Smooth muscle cell (in vitro differentiated cells): ENCODE measurements at regions not wholly inside any gene's neighbourhood (a gene's known extent, or its start where the extent isn't known, plus 50 kb on each side); places are given as distances from the start of the nearest gene placed in this dataset.

Source experiments
- DNase-seq: peaks from one replicate; lab custom pipeline; 2025; ENCODE audit not compliant: unreplicated experiment; lab: John Stamatoyannopoulos, UW
- H2AFZ ChIP-seq: fragments of 200-600 bp; sonication (generic); 2 replicates; pipeline ENCODE4 v1.6.0; 2016; ENCODE audit warnings: antibody characterized with exemption, low read depth, mild to moderate bottlenecking
- H3F3A ChIP-seq: fragments of 200-600 bp; sonication (generic); 2 replicates; pipeline ENCODE4 v1.6.0; 2017; ENCODE audit warnings: antibody characterized with exemption, low read depth
- H3K27ac ChIP-seq: fragments of 200-600 bp; sonication (generic); 2 replicates; pipeline ENCODE4 v1.5.1; 2016; ENCODE audit warnings: low read depth, mild to moderate bottlenecking
- H3K27me3 ChIP-seq: fragments of 200-600 bp; sonication (generic); 2 replicates; pipeline ENCODE4 v1.6.1; 2016; ENCODE audit warnings: low read depth, mild to moderate bottlenecking
- H3K36me3 ChIP-seq: fragments of 200-600 bp; sonication (generic); 2 replicates; pipeline ENCODE4 v1.5.1; 2016; ENCODE audit warnings: low read depth
- H3K4me1 ChIP-seq: fragments of 200-600 bp; sonication (generic); 2 replicates; pipeline ENCODE4 v1.5.1; 2016; ENCODE audit warnings: low read depth
- H3K4me2 ChIP-seq: fragments of 200-600 bp; sonication (generic); 2 replicates; pipeline ENCODE4 v1.6.0; 2016; ENCODE audit warnings: mild to moderate bottlenecking
- H3K4me3 ChIP-seq: fragments of 200-600 bp; sonication (generic); 2 replicates; pipeline ENCODE4 v1.5.1; 2016; ENCODE audit warnings: mild to moderate bottlenecking
- H3K79me2 ChIP-seq: fragments of 200-600 bp; sonication (generic); 2 replicates; pipeline ENCODE4 v1.6.0; 2016; ENCODE audit warnings: low read depth, mild to moderate bottlenecking
- H3K9ac ChIP-seq: fragments of 200-600 bp; sonication (generic); 2 replicates; pipeline ENCODE4 v1.6.0; 2016; ENCODE audit warnings: low read depth
- H3K9me3 ChIP-seq: fragments of 200-600 bp; sonication (generic); replicated peaks from 2 replicates; pipeline ENCODE4 v1.5.1; 2016; ENCODE audit warnings: low read depth
- H4K20me1 ChIP-seq: fragments of 200-600 bp; sonication (generic); 2 replicates; pipeline ENCODE4 v1.6.0; 2016; ENCODE audit warnings: low read depth
- WGBS: methylation state at CpG from one replicate; pipeline ENCODE4 v1.1.7; 2016; ENCODE audit warnings: low lambda C conversion rate; 5-methylcytosine and 5-hydroxymethylcytosine counted together
- TF ChIP-seq, protein P1 (sequence below): fragments of 200-600 bp; sonication (generic); IDR thresholded peaks from 2 replicates; pipeline ENCODE4 v1.5.1; 2017; ENCODE audit warnings: borderline replicate concordance, mild to moderate bottlenecking, antibody characterized with exemption; ENCODE audit not compliant: insufficient read depth, poor library complexity, severe bottlenecking

- peaks cover 62% of the 10 kb centered on the region for H3F3A ChIP-seq
- H3K36me3 ChIP-seq = no peaks in the 10 kb centered on the region
- H3K27me3 ChIP-seq = no peaks in the 10 kb centered on the region
- H3K27ac ChIP-seq = peak overlapping the region; percentile 98
- H3K9me3 ChIP-seq = no peaks in the 10 kb centered on the region
- H3K4me1 ChIP-seq = peaks cover 32% of the 10 kb centered on the region
- no peak overlapping the region for H2AFZ ChIP-seq
- H3K4me3 ChIP-seq = no peak overlapping the region
- WGBS = 87% methylated on average over 2 of the region's 2 CpGs
- no peaks in the 10 kb centered on the region for H4K20me1 ChIP-seq
- H3K79me2 ChIP-seq = peaks cover 9% of the 10 kb centered on the region
- TF ChIP-seq, protein P1, sequence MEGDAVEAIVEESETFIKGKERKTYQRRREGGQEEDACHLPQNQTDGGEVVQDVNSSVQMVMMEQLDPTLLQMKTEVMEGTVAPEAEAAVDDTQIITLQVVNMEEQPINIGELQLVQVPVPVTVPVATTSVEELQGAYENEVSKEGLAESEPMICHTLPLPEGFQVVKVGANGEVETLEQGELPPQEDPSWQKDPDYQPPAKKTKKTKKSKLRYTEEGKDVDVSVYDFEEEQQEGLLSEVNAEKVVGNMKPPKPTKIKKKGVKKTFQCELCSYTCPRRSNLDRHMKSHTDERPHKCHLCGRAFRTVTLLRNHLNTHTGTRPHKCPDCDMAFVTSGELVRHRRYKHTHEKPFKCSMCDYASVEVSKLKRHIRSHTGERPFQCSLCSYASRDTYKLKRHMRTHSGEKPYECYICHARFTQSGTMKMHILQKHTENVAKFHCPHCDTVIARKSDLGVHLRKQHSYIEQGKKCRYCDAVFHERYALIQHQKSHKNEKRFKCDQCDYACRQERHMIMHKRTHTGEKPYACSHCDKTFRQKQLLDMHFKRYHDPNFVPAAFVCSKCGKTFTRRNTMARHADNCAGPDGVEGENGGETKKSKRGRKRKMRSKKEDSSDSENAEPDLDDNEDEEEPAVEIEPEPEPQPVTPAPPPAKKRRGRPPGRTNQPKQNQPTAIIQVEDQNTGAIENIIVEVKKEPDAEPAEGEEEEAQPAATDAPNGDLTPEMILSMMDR = no peak
- peak overlapping the region; percentile 6 for H3K9ac ChIP-seq
- peak overlapping the region; percentile 42 for H3K4me2 ChIP-seq
- no peak for DNase-seq
Observed at GRCh38 chr11:27207025-27207650, 155.9 kb downstream of the CCDC34 start.

DNA sequence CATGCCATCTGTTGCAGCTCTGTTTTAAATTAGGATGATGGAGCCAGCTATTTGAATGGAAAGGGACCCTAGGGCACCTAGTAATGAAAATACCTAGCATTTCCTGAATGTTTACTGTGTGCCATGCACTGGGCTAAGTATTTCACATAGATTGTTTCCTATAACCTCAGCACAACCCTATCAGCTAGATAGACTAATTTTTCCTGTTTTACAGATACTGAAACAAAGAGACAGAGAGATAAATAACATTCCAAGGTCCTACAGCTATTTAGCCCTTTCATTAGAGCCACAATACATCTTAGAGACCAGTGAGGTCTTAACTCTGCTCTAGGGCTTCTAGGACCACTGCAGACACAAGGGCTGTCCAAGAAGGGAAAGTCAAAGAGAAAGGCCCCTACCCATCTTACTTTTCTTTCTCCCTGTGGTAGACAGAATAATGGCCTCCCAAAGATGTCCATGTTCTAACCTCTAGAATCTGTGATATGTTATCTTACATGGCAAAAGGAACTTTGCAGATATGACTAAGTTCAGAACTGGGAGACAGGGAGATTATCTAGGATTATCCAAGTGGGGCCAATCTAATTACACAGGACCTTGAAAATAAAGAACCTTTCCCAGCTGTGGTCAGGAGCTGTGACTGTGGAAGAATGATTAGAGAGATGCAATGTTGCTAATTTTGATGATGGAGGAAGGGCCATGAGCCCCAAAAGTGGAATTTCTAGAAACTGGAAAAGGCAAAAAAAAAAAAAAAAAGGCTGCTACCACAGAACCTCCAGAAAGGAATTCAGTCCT lies 157.0 kb downstream of the CCDC34 start:
- H3K27ac ChIP-seq = peak overlapping the region; percentile 98
- no peaks in the 10 kb centered on the region for H3K27me3 ChIP-seq
- H4K20me1 ChIP-seq = no peaks in the 10 kb centered on the region
- peaks cover 3% of the 10 kb centered on the region for H3K79me2 ChIP-seq
- H3K9me3 ChIP-seq = no peaks in the 10 kb centered on the region
- H3K4me1 ChIP-seq = peaks cover 37% of the 10 kb centered on the region
- peak overlapping the region; percentile 42 for H3K4me2 ChIP-seq
- TF ChIP-seq, protein P1 = no peak
- H3F3A ChIP-seq = peaks cover 61% of the 10 kb centered on the region
- H3K9ac ChIP-seq = peak overlapping the region; percentile 46
- H3K36me3 ChIP-seq = no peaks in the 10 kb centered on the region
- H2AFZ ChIP-seq = no peak overlapping the region
- no peak for DNase-seq
- no peak overlapping the region for H3K4me3 ChIP-seq

DNA sequence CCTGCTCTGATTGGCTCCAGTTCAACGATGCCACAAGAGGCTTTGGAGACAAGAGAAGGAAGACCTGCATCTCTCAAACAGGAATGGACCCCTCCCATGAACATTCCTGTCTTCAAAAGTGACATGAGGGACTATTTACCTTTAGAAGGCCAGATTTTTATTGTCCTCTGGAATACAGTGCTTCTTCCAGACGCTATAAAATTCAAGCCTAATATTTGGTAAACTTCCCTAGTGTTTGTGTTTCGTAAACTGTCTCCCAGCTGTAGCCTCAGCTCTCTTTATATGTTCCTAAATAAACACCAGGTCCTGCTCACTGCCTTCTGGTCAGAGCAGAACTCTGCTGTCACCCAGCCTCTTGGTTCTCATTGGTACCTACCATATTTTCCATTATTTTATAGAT lies 157.8 kb downstream of the CCDC34 start:
- H3K79me2 ChIP-seq = no peaks in the 10 kb centered on the region
- peak overlapping the region; percentile 46 for H3K9ac ChIP-seq
- 40% methylated on average over 3 of the region's 3 CpGs for WGBS
- TF ChIP-seq, protein P1 = no peak
- H3K9me3 ChIP-seq = no peaks in the 10 kb centered on the region
- H3K27ac ChIP-seq = peak overlapping the region; percentile 98
- H4K20me1 ChIP-seq = no peaks in the 10 kb centered on the region
- H3K4me2 ChIP-seq = peak overlapping the region; percentile 42
- peaks cover 61% of the 10 kb centered on the region for H3F3A ChIP-seq
- H3K4me3 ChIP-seq = no peak overlapping the region
- DNase-seq = no peak
- H3K27me3 ChIP-seq = no peaks in the 10 kb centered on the region
- no peak overlapping the region for H2AFZ ChIP-seq
- peaks cover 37% of the 10 kb centered on the region for H3K4me1 ChIP-seq
- H3K36me3 ChIP-seq = no peaks in the 10 kb centered on the region
